OCI-M2 (cell line): ENCODE measurements at regions not wholly inside any gene's neighbourhood (a gene's known extent, or its start where the extent isn't known, plus 50 kb on each side); places are given as distances from the start of the nearest gene placed in this dataset.
"Not testable (repeated sequence)": the region's sequence is repeated elsewhere in the genome, so short reads cannot be mapped to it uniquely, and the experiment has no call there.

ENCODE experiments used
- DNase-seq: peaks from one replicate; lab custom pipeline; 2025; ENCODE audit not compliant: unreplicated experiment; lab: John Stamatoyannopoulos, UW

DNA sequence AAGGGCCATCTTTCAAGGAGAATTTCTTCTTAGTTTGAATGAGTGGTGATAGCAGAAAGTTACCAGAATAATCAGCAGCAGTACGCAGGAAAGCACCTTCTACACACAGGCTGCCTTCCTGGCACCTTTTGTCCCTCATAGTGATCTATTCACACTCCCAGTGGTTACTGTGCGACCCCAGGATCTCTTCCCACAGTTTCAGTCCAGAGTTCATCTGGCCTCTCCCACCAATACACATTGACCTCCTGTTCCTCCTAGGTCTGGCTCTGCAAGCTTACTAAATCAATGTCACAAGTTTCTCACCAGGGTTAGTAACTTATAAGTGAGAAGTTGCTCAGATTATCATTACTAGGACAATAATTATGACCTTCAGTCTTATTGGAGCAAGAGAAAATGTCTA lies 99.1 kb upstream of the PIK3R1 start:
- DNase-seq, result no peak

DNA sequence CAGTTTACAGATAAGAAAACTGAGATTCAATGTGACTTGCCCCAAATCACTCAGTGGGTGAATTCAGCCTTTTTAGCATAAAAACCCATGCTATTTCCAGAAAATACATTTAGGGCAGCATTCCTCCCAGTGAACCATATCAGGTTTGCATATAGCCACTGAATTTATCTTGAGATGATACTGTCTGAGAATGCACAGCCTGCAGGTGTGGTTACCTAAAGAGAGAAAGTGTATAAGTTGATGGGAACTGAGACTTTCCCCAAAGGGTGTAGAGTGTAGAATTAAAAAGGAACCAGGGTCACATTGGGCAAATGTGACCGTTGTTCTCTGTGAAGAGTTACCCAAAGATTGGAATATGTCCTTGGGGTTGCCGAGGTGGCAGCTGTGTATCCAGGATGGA lies 100.0 kb upstream of the PIK3R1 start:
- DNase-seq, result no peak

DNA sequence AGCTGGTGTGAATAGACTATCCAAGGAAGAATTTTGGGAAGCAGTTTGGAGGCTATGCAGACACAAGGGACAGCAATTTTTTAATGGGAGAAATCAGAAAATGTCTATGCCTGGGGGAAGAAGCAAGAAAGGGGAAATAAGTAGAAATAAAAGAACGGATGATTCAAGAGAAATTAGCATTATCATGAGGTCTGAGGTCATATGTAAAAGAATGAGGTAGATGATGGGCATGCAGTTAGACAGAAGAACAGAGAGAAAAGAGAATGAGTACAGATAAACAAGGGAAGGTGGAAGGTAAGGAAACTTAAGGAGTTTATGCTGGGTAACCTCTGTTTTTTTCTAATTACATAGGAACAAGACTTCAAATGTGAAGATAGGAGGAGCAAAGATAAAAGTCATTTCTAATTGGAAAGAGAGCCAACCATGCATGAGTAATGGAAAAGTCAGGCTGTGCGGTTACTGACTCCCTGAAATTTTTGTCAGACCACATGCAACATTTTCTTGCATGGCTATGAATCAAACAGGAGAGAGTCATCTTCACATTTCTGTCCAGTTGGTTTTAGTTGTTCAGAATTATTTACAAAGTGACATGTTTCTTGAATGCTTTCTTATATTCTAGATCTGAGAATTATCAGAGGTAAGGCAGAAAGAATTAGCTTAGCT lies 101.0 kb upstream of the PIK3R1 start:
- no peak for DNase-seq

DNA sequence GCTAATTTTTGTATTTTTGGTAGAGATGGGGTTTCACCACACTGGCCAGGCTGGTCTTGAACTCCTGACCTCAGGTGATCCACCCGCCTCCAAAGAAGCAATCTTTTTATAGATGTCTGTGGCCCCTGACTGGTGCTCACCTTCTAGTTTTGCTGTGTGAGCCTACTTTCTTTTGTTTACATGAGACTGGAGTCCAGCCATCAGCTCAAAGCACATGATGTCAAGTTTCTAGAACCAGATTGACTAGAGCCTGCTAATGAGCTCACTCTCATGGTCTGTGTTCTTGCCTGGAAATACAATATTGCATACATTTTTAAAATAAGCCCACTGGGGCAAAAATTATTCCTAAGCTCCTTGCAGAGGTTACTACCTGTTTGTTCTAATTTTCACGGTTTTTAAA lies 102.9 kb upstream of the PIK3R1 start:
- no peak for DNase-seq

DNA sequence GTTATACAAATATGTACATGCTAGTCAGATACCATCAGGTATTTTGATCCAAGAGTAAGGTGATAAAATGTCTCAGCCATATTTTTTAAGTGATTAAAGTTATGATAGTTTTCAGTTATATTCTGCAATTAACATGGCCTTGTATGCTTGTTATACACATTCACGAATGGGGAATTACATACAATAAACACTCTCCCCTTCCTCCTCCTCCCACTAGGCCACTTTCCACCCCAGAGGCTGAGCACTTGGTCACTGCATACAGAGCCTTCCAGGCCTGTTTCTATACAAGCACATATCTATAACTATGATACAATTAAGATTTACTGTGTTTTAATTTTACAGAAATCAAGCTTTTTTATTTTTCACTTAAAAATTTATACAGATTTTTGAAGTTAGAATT lies 104.7 kb upstream of the PIK3R1 start:
- DNase-seq, result no peak

DNA sequence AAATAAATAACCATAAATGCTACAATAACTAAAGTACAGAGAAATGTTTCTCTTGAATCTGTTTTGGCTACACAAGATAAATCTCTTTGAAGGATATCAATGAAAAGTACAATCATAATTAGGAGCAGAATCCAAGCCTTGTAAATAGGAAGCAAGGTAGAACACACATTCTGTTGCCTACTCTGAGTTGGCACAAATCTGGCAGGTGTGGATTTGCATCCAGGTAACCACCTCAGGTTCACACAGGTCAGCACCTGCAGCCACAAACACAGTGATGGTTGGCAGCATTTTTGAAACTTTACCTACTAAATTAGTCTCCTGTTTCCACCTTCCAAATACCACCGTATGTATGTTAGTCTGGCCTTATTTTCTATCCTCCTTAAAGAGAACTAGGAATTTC lies 105.3 kb upstream of the PIK3R1 start:
- DNase-seq, result no peak

DNA sequence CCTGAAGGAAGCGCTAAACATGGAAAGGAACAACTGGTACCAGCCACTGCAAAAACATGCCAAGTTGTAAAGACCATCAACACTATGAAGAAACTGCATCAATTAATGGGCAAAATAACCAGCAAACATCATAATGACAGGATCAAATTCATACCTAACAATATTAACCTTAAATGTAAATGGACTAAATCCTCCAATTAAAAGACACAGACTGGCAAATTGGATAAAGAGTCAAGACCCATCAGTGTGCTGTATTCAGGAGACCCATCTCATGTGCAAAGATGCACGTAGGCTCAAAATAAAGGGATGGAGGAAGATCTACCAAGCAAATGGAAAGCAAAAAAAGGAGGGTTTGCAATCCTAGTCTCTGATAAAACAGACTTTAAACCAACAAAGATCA lies 111.3 kb upstream of the PIK3R1 start:
- DNase-seq, result not testable (repeated sequence)

DNA sequence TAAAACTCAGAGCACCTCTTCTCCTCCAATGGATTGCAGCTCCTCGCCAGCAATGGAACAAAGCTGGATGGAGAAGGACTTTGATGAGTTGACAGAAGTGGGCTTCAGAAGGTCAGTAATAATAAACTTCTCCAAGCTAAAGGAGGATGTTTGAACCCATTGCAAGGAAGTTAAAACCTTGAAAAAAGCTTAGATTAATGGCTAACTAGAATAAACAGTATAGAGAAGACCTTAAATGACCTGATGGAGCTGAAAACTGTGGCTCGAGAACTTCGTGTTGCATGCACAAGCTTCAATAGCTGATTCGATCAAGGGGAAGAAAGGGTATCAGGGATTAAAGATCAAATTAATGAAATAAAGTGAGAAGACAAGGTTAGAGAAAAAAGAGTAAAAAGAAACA lies 112.3 kb upstream of the PIK3R1 start:
- DNase-seq, result not testable (repeated sequence)

DNA sequence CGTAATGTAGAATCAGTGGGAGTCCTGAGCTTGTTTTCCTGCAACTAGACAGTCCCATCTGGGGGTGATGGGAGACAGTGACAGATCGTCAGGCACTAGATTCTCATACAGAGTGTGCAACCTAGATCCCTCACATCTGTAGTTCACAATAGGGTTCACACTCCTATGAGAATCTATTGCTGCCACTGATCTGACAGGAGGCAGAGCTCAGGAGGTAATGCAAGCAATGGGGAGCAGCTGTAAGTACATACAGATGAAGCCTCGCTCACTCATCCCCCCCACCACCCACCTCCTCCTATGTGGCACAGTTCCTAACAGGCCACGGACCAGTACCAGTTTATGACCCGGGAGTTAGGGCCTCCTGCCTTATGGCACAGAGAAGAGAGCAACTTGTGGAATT lies 116.2 kb upstream of the PIK3R1 start:
- DNase-seq, result no peak

DNA sequence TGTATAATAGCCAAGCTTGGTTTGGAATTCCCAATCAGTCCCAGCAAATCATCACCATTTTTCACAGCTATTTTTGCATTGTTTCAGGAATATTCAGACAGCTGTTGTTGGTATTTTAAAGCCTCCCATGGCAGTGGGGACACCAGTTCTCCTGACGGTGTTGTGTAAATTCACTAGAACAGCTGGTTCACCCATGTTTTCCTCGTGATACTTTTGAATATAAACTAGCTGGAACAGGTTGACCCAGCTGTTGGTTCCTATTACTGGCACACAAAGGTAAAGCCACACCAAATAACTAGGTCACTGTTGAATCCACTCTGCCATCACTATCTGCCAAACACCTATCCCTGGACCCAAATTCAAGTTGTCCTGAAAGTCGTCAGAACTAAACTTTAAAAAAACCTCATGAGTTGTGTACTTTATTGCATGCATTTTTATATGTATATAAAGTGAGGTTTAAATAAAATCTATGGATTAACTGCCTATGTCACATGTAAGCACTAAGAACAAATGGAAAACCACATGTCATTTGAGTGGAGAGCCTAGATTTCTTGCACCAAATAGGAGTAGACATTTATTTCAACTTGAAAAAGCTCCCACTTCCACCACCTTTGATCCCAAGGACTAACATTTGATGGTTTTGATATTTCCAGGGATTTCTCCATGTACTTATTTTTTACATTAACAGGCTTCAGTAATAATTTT lies 121.9 kb upstream of the PIK3R1 start:
- DNase-seq, result no peak

DNA sequence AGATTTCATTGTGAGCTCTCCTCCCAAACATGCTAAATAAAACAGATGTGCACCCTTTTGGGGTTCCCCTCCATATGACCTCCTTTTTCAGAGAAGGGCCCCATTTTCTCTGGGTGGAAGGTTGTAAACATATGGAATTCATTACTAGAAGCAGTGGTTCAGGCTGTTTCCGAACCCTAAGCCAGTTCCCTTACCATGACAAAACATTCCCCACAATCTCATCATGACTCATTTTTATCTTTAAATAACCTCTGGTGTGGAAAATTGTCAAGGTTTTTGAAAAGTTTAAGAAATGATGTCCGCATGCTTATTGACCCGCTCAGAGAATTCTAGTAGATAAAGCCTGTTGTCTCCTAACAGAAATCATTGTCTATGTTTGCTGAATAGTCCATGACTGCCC lies 127.3 kb upstream of the PIK3R1 start:
- no peak for DNase-seq

DNA sequence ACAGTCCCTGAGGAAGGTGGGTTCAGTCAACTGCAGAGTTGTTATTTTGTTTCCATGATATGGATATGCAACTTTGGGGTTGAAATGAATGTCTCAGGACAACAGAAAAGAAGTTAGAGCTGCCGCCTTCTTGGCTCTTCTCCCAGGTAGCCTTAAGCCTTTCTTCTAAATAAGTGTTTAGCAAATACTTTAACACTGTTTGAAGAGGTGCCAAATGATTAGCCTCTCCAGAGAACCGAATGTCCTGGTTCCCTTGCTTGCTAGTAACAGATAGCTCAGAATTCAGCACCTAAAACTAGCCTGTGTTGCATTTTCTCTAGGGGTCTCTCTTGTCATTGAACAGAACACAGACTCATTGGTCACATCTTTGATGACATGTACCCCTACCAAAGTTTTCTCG lies 127.7 kb upstream of the PIK3R1 start:
- no peak for DNase-seq

DNA sequence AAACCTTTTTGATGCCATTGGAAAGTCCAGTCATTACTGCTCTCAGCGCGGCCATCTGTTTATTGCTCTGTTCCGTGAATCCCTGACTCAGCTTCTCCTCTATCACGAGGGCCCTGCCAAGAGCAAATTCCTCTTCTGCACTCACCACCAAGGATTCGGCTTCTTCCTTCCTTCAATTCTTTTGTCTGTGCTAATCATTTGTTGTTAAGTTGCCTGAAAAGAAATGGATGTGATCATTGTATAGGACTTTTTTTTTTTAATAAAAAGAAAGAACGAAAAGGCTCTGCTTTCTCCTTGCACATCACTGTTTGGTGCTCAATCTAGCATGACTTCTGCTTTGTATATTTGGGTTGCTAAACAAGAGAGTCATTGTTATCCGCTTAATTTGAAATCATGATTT lies 128.7 kb upstream of the PIK3R1 start:
- no peak for DNase-seq

DNA sequence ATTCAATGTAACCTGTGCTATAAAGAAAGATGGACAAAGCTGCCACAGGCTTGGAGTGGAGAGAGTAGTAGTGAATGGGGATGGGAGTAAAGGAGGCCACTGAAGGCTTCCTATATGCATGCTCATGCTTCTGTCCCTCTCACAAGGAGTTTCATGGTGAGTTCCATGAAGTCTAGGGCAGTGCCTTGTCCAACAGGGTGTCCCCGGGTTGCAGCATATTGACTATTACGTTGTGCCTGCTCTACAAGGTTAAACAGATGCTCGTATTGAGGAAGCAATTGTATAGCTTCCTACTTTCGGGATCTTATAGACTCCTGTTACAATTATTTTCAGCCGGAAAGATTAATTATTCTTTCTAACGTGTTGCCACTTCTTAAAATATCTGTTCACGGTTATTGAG lies 129.1 kb upstream of the PIK3R1 start:
- no peak for DNase-seq

DNA sequence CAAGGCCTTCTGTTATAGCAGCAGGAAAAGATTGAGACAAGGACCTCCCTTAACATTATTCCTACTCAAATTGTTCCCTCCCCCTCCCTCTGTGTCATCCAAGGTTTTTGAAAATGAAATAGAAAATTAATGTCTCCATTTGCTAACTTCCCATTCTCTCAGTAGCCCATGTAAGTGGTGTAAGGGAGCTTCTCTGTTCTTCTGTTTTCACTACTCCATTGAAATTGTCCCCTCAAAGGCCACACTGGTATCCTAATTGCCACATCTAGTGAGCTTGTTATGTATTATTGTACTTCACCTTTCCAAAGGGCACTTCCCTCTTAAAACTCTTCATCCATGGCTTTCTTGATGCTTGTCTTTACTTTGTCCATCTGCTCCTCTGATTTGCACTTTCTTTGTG lies 131.2 kb upstream of the PIK3R1 start:
- no peak for DNase-seq

DNA sequence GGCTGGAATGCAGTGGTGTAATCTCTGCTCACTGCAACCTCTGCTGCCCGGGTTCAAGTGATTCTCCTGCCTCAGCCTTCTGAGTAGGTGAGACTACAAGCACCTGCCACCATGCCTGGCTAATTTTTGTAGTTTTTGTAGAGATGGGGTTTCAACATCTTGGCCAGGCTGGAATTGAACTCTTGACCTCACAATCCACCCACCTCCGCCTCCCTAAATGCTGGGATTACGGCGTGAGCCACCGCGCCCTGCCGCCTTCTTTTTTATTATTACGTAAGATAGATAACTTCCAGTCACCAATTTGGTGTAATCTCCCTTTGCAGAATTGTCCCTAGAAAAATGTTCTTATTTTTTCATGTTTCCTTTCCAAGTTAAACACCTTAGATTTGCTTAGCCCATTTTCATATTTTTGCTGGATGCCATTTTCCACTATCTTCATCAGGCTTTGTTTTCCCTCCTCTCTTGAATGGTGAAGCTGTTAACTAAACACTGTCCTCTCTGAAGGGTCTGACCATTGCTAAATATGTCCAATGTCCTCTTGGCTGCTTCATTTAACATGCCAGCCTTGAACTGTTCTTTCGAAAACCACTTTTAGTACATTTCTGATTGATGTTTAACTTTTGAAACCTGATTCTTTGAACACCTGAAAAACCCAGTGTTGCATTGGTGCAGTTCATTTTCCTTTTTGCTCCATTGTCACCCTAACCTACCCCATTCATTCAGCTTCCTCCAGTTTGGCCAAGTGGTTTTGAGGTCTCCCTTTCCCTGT lies 135.1 kb upstream of the PIK3R1 start:
- no peak for DNase-seq

DNA sequence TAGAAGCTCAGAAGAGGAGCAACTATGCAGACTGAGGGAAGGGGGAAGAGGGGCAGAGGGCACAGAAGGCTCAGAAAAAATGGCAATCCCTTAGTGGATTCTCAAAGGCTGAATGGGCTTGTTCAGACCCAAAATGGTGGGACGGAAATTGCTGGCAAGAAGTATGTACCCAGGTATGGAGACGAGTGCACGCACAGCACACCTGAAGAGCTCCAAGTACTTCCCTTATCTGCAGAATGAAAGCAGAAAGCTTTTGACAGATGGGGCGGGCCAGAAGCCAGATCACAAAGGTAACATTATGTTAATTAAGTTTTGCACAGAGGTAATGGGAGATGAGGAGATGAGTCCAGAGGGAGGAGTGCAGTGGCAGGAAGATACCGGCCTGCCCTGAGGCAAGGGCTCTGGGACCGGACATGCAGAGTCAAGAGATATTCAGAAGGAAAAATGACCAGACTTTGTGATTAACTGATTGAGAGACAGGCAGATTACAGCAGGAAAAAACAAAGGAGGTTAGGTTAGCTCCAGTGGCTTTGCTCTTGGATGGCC lies 138.1 kb upstream of the PIK3R1 start:
- DNase-seq, result no peak

DNA sequence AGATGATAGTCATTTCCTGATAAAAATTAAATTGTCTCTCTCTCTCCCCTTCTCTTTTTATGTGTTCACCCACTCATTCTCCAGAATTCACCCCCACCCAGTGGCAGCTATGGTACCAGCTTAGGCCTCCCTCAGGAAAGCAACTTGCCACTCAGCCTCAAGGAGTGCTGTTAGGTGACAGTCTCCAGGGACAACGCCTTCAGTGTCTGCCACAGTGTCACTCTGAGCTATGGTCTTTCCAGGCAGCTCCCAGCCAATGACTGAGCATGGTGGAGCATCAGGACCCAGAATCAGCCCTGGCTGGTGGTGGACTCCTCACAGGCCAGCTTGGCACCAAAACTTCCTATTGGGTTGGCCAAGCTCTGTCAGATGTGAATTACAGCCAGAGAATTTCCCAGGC lies 140.9 kb upstream of the PIK3R1 start:
- DNase-seq, result no peak

DNA sequence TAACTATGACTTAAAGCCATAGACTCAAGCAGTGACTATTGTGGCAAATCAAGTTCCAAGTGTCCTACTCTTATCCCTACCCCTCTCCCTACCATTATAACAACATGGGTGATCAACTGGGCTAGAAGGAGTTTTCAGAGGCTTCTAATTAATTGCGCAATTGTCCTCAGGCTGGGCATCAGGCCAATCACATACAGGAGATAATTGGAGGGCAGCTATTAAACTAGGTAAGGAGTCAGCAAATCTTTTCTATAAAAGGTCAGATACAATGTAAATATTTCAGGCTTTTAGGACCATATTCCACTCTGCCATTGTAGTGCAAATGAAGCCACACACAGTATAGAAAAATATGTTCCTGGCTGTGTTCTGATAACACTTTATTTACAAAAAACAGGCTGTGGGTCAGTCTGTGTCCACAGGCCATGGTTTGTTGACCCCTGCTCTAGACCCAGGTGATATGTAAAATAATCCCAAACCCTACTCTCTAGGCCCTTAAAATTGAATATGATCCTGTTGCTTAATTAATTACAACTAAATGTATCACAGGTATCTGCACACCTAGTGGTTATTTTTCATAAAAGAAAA lies 141.4 kb upstream of the PIK3R1 start:
- no peak for DNase-seq

DNA sequence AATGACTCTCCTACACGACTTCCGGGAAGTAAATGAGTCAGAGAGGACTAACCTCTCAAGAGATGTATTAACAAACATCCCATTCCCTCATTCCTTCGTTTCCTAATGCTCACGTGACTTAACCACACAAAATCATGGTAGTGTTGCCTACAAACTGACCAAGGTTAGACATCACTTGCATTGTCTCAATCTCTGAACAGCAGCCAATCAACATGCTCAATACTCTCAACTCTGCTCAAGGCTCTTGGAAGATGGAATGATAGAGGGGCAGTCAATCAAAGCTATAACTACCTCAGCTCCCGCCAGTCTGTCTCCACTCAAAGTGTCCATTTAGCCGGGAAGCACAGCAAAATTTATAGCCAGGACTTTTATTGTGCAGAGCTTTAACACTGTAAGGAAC lies 143.8 kb upstream of the PIK3R1 start:
- no peak for DNase-seq

DNA sequence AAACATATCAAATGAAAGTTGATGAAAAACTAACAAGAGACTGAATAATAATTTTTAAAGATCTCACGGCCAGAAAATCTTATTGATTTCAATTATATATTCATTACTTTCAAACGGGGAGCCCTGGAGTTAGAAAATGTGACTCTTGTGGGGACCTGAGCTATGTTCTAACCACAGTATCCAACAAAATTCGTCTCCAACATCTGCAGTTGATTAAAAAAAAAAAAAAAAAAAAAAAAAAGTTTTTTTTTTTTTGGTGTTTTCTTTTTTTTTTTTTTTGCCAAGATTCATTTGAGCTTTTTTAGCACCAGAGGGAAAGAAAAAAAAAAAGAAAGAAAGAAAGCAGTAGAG lies 144.3 kb upstream of the PIK3R1 start:
- DNase-seq, result no peak
